Tibial nerve (tissue), 4 donors: ENCODE measurements at regions not wholly inside any gene's neighbourhood (a gene's known extent, or its start where the extent isn't known, plus 50 kb on each side); places are given as distances from the start of the nearest gene placed in this dataset.

ENCODE experiments used
- CTCF ChIP-seq, 5 experiments: fragments of 200-600 bp in 3 of 5; fragments of 450-650 bp in 2 of 5; sonication (generic) in 3 of 5; IDR thresholded peaks; one replicate each; pipeline ENCODE4 v1.5.1; 2016 to 2019; ENCODE audit warnings: antibody characterized with exemption in 5 of 5, mild to moderate bottlenecking in 3 of 5, moderate library complexity in 2 of 5
- EP300 ChIP-seq, 2 donors: sonication (generic); formaldehyde crosslinking; IDR thresholded peaks; one replicate each; pipeline ENCODE4 v1.6.1; 2017; ENCODE audit warnings: antibody characterized with exemption in 2 of 2, mild to moderate bottlenecking in 1 of 2
- POLR2A ChIP-seq, 2 donors: fragments of 450-650 bp; IDR thresholded peaks; one replicate each; pipeline ENCODE4 v1.6.1; 2017; ENCODE audit warnings: antibody characterized with exemption in 2 of 2, mild to moderate bottlenecking in 2 of 2, moderate library complexity in 2 of 2

- no peak for TF ChIP-seq CTCF (IDR thresholded peaks at IDR 0.05)
- no peak for TF ChIP-seq POLR2A (IDR thresholded peaks at IDR 0.05)
- TF ChIP-seq EP300 (IDR thresholded peaks at IDR 0.05), result peak in 1 of 2 donors; percentile 50
These were observed 172.7 kb upstream of the SERPINE2 start for GRCh38 chr2:224211791-224212190.
